ENCODE measurements at regions not wholly inside any gene's neighbourhood (a gene's known extent, or its start where the extent isn't known, plus 50 kb on each side); places are given as distances from the start of the nearest gene placed in this dataset.

DNA sequence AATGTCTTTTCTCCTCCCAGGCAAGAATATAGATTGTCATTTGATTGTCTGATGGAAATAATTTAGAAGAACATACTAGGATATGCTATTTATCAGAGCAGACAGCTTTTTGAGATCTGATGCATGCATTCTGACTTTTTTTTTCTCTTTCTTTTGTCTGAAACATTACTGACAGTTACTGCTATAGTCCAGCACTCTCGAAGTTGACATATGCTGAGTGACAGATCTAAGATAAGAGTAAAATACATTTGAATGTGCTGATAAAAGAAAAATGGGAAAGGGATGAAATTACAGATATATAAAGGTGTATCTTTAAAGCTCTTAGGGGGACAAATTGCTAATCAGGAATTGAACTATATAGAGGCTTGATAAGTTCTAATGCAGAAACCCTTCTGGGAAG is 753.8 kb upstream of the TENM4 start:
- H4K91ac ChIP-seq (ENCODE audit: insufficient read depth, low read depth, low read length): no peak overlapping the region
- POLR2A ChIA-PET (ENCODE audit: unreplicated experiment): no interaction called here

More for the DNA sequence above, 753.8 kb upstream of the TENM4 start:
- H3K27ac ChIP-seq (ENCODE audit: insufficient read depth, low read length): no peak overlapping the region
- no peaks in the 10 kb centered on the region for H3K27me3 ChIP-seq (ENCODE audit: control insufficient read depth, insufficient read depth, low read length)
- no peaks in the 10 kb centered on the region for H3K9me1 ChIP-seq (ENCODE audit: insufficient read depth, low read length)
- H2AFZ ChIP-seq (replicated peaks; ENCODE audit: low read length, poor library complexity): no peak overlapping the region
- H4K5ac ChIP-seq (ENCODE audit: low read depth, low read length): no peak overlapping the region
- H2BK5ac ChIP-seq (ENCODE audit: low read depth, low read length, poor library complexity, severe bottlenecking): no peak overlapping the region
- TF ChIP-seq CTCF (conservative IDR thresholded peaks at IDR 0.05; ENCODE audit: low read depth, low read length) (no peak), RFX5 (IDR thresholded peaks at IDR 0.05; ENCODE audit: low read depth, low read length) (no peak), POLR2A (IDR thresholded peaks at IDR 0.05; ENCODE audit: low read depth, low read length) (no peak), SMC3 (IDR thresholded peaks at IDR 0.05; ENCODE audit: low read depth, low read length) (no peak)
- TF ChIP-seq, protein P1, sequence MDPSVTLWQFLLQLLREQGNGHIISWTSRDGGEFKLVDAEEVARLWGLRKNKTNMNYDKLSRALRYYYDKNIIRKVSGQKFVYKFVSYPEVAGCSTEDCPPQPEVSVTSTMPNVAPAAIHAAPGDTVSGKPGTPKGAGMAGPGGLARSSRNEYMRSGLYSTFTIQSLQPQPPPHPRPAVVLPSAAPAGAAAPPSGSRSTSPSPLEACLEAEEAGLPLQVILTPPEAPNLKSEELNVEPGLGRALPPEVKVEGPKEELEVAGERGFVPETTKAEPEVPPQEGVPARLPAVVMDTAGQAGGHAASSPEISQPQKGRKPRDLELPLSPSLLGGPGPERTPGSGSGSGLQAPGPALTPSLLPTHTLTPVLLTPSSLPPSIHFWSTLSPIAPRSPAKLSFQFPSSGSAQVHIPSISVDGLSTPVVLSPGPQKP (IDR thresholded peaks at IDR 0.05; ENCODE audit: borderline replicate concordance, low read depth, low read length): no peak
- H3K56ac ChIP-seq (ENCODE audit: extremely low read depth, insufficient read depth, low read length): no peak overlapping the region
- no peaks in the 10 kb centered on the region for H4K20me1 ChIP-seq (ENCODE audit: insufficient read depth, low read length)
- ATAC-seq (ENCODE audit: low read depth) (no peak), DNase-seq (no peak)
- in situ Hi-C loops (cut with MboI; ENCODE audit: low sequenced_read_pairs): no loop called here
- no peak overlapping the region for H3K23ac ChIP-seq (ENCODE audit: low read depth, low read length)
- H2BK20ac ChIP-seq (ENCODE audit: low read depth, low read length): no peak overlapping the region
- H3K4me3 ChIP-seq (ENCODE audit: insufficient read depth, low read depth, low read length): no peak overlapping the region
- H3K4me2 ChIP-seq (ENCODE audit: low read depth, low read length): no peak overlapping the region
- dilution Hi-C loops (cut with HindIII; ENCODE audit: low sequenced_read_pairs, unreplicated experiment): no loop called here
- H3K4ac ChIP-seq (ENCODE audit: low read depth, low read length): no peak overlapping the region
- no peak overlapping the region for H2BK120ac ChIP-seq (ENCODE audit: low read depth, low read length)
- no peak overlapping the region for H2AK5ac ChIP-seq (ENCODE audit: low read depth, low read length)
- intact Hi-C loops (cut with micrococcal nuclease): no loop called here
- H2BK15ac ChIP-seq (ENCODE audit: low read depth, low read length): no peak overlapping the region
- whole genome bisulfite sequencing, 2 experiments (ENCODE audit: extremely low coverage in 2 of 2, insufficient read length in 1 of 2): no CpG with 5 or more reads among the region's 1 CpG
- H3K79me1 ChIP-seq (ENCODE audit: low read depth in 1 of 2, low read length in 2 of 2): no peaks in the 10 kb centered on the region
- CTCF ChIA-PET: interaction anchor here (0.5 kb wide), 1 partner anchor 184 kb away, joined by 3 read pairs; no protein-coding TSS in a partner anchor
- H2AK9ac ChIP-seq (replicated peaks; ENCODE audit: low read depth, low read length, poor library complexity): no peak overlapping the region
- no peak overlapping the region for H3K9ac ChIP-seq (ENCODE audit: low read depth, low read length)
- H3K4me1 ChIP-seq (ENCODE audit: control insufficient read depth, insufficient read depth, low read length): no peaks in the 10 kb centered on the region
- H3K14ac ChIP-seq (replicated peaks; ENCODE audit: low read depth, low read length): no peak overlapping the region
- BruUV-seq (replicated peaks): no TSS peak
- H3K9me3 ChIP-seq (ENCODE audit: control insufficient read depth, insufficient read depth, low read length): no peaks in the 10 kb centered on the region
- H3K18ac ChIP-seq (ENCODE audit: low read depth, low read length): no peak overlapping the region
- H3K36me3 ChIP-seq (ENCODE audit: control insufficient read depth, insufficient read depth, low read length): no peaks in the 10 kb centered on the region
- no peak overlapping the region for H4K8ac ChIP-seq (ENCODE audit: low read depth in 2 of 2, low read length in 2 of 2)
